ENCODE measurements at regions not wholly inside any gene's neighbourhood (a gene's known extent, or its start where the extent isn't known, plus 50 kb on each side); places are given as distances from the start of the nearest gene placed in this dataset.

DNA sequence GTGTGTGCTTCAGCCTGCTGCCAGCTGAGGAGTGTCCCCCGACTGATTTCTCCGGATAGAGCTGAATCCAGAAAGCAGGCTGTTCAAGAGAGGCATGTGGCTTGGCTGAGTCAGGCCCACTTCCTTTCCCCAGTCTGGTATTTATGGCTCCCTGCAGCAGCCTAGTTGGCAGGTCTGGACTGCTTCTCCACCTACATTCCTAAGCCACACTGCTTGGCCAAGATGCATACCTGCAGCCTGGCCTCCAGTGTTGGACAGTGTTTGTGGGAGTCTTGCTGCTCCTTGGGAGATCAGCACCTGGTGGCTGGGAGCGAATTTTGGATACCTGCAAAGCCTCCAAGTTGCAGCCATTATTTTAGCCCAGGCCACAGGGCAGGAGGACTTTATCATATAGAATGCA, 670.8 kb downstream of the ACTL7B start:
- Histone ChIP-seq H3K9me3 (ENCODE audit: insufficient read depth, low read depth, low read length) (no peaks in the 10 kb centered on the region), H4K12ac (ENCODE audit: low read depth, low read length) (no peak overlapping the region), H3K79me2 (ENCODE audit: control insufficient read depth, insufficient read depth, low read length, poor library complexity) (no peaks in the 10 kb centered on the region), H2AFZ (ENCODE audit: insufficient read depth, low read length, poor library complexity) (no peak overlapping the region), H3K27ac (ENCODE audit: low read depth, low read length) (peak overlapping the region; percentile 42), H2BK12ac (ENCODE audit: low read length) (no peak overlapping the region), H3K79me1 (ENCODE audit: low read length) (peaks cover 8% of the 10 kb centered on the region), H2AK5ac (ENCODE audit: low read length) (no peak overlapping the region), H3K23ac (ENCODE audit: low read length) (no peak overlapping the region), H3K36me3 (ENCODE audit: control insufficient read depth in 1 of 2, insufficient read depth in 2 of 2, low read length in 2 of 2) (no peaks in the 10 kb centered on the region), H3K27me3 (ENCODE audit: insufficient read depth, low read length) (no peaks in the 10 kb centered on the region), H3K9ac (ENCODE audit: low read length) (no peak overlapping the region), H3K4me1 (ENCODE audit: control insufficient read depth in 1 of 2, insufficient read depth in 2 of 2, low read length in 2 of 2) (peaks cover 8 to 12% of the 10 kb centered on the region in 2 experiments), H3K4ac (ENCODE audit: low read depth, low read length) (no peak overlapping the region), H2BK120ac (ENCODE audit: insufficient read depth, low read length, poor library complexity) (no peak overlapping the region), H3K4me2 (ENCODE audit: low read length) (no peak overlapping the region), H3K14ac (ENCODE audit: low read length) (no peak overlapping the region), H2BK5ac (ENCODE audit: low read depth, low read length, poor library complexity) (peak overlapping the region; percentile 23), H3K18ac (ENCODE audit: low read length) (no peak overlapping the region), H4K8ac (ENCODE audit: low read depth, low read length) (no peak overlapping the region), H3K4me3 (ENCODE audit: low read depth, low read length) (no peak overlapping the region), H4K91ac (ENCODE audit: low read depth, low read length) (no peak overlapping the region)
- peak; percentile 72 to 79 for DNase-seq
- WGBS (ENCODE audit: extremely low coverage, insufficient coverage, insufficient read length) = no CpG with 5 or more reads among the region's 3 CpGs

GRCh38 chr9:108184009-108184408, 671.8 kb downstream of the ACTL7B start:
- H3K4me2 ChIP-seq (ENCODE audit: low read length) = no peak overlapping the region
- no peak overlapping the region for H2BK120ac ChIP-seq (ENCODE audit: insufficient read depth, low read length, poor library complexity)
- no CpG with 5 or more reads among the region's 3 CpGs for WGBS (ENCODE audit: extremely low coverage, insufficient coverage, insufficient read length)
- H2BK12ac ChIP-seq (ENCODE audit: low read length) = no peak overlapping the region
- H3K79me1 ChIP-seq (ENCODE audit: low read length) = peaks cover 8% of the 10 kb centered on the region
- H3K23ac ChIP-seq (ENCODE audit: low read length) = no peak overlapping the region
- no peak overlapping the region for H2BK5ac ChIP-seq (ENCODE audit: low read depth, low read length, poor library complexity)
- H4K8ac ChIP-seq (ENCODE audit: low read depth, low read length) = no peak overlapping the region
- H4K12ac ChIP-seq (ENCODE audit: low read depth, low read length) = no peak overlapping the region
- DNase-seq = no peak
- no peaks in the 10 kb centered on the region for H3K9me3 ChIP-seq (ENCODE audit: insufficient read depth, low read depth, low read length)
- H3K4me1 ChIP-seq (ENCODE audit: control insufficient read depth in 1 of 2, insufficient read depth in 2 of 2, low read length in 2 of 2) = peaks cover 8 to 12% of the 10 kb centered on the region in 2 experiments
- H3K4me3 ChIP-seq (ENCODE audit: low read depth, low read length) = no peak overlapping the region
- no peak overlapping the region for H4K91ac ChIP-seq (ENCODE audit: low read depth, low read length)
- H3K27ac ChIP-seq (ENCODE audit: low read depth, low read length) = no peak overlapping the region
- no peak overlapping the region for H3K9ac ChIP-seq (ENCODE audit: low read length)
- no peak overlapping the region for H2AK5ac ChIP-seq (ENCODE audit: low read length)
- H3K14ac ChIP-seq (ENCODE audit: low read length) = no peak overlapping the region
- H2AFZ ChIP-seq (ENCODE audit: insufficient read depth, low read length, poor library complexity) = no peak overlapping the region
- no peaks in the 10 kb centered on the region for H3K36me3 ChIP-seq (ENCODE audit: control insufficient read depth in 1 of 2, insufficient read depth in 2 of 2, low read length in 2 of 2)
- H3K18ac ChIP-seq (ENCODE audit: low read length) = no peak overlapping the region
- H3K27me3 ChIP-seq (ENCODE audit: insufficient read depth, low read length) = no peaks in the 10 kb centered on the region
- no peak overlapping the region for H3K4ac ChIP-seq (ENCODE audit: low read depth, low read length)
- no peaks in the 10 kb centered on the region for H3K79me2 ChIP-seq (ENCODE audit: control insufficient read depth, insufficient read depth, low read length, poor library complexity)

DNA sequence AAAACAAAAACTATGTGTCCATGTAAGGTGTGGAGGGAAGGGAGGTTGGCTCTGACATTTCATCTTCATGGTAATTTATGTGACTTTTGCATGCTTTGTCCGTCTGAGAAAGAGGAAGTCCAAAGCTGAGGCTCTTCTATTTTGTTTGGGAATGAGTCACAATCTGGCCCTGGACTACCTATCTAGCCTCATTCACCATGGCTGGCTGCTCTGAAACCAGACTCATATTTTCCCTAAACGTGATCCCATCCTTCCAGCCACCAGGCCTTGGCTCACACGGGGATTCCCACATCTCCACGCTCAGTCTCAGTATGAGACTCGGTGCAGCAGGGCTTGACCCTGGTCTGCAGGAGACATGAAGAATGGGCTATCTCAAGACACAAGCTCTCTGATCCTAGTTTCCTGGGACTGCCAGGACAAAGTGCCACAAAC, 672.8 kb downstream of the ACTL7B start:
- Histone ChIP-seq H3K18ac (ENCODE audit: low read length) (no peak overlapping the region), H3K79me1 (ENCODE audit: low read length) (peaks cover 8% of the 10 kb centered on the region), H3K9ac (ENCODE audit: low read length) (no peak overlapping the region), H2BK120ac (ENCODE audit: insufficient read depth, low read length, poor library complexity) (no peak overlapping the region), H3K36me3 (ENCODE audit: control insufficient read depth in 1 of 2, insufficient read depth in 2 of 2, low read length in 2 of 2) (no peaks in the 10 kb centered on the region), H3K4me3 (ENCODE audit: low read depth, low read length) (no peak overlapping the region), H4K12ac (ENCODE audit: low read depth, low read length) (no peak overlapping the region), H2BK12ac (ENCODE audit: low read length) (peak overlapping the region; percentile 56), H3K14ac (ENCODE audit: low read length) (peak overlapping the region; percentile 53), H2BK5ac (ENCODE audit: low read depth, low read length, poor library complexity) (no peak overlapping the region), H3K9me3 (ENCODE audit: insufficient read depth, low read depth, low read length) (no peaks in the 10 kb centered on the region), H2AFZ (ENCODE audit: insufficient read depth, low read length, poor library complexity) (no peak overlapping the region), H3K4me1 (ENCODE audit: control insufficient read depth in 1 of 2, insufficient read depth in 2 of 2, low read length in 2 of 2) (peaks cover 8 to 12% of the 10 kb centered on the region in 2 experiments), H3K4me2 (ENCODE audit: low read length) (no peak overlapping the region), H2AK5ac (ENCODE audit: low read length) (no peak overlapping the region), H3K23ac (ENCODE audit: low read length) (no peak overlapping the region), H3K4ac (ENCODE audit: low read depth, low read length) (no peak overlapping the region), H3K27ac (ENCODE audit: low read depth, low read length) (no peak overlapping the region), H3K79me2 (ENCODE audit: control insufficient read depth, insufficient read depth, low read length, poor library complexity) (no peaks in the 10 kb centered on the region), H3K27me3 (ENCODE audit: insufficient read depth, low read length) (no peaks in the 10 kb centered on the region), H4K8ac (ENCODE audit: low read depth, low read length) (no peak overlapping the region), H4K91ac (ENCODE audit: low read depth, low read length) (peak overlapping the region; percentile 33)
- DNase-seq = no peak
- WGBS (ENCODE audit: extremely low coverage, insufficient coverage, insufficient read length) = no CpG with 5 or more reads among the region's 5 CpGs

DNA sequence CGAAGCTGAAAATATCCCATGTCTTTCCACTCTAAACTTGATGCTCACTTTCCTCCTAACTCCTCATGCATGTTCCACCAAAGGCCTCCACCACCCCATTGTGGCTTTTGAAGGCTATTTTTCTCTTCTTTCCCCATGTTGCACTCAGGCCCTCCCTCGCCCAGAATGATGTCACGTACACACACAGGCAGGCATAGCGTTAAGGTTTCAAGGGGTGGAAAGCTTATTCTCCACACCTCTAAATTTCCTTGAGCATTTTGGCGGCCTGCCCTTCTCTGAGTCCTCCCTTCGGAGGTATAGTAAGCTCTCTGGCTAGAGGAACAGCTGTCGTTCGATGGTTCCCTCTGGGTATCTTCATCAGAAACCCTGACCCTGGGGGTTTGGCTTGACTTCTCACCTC, 673.5 kb downstream of the ACTL7B start:
- no peak overlapping the region for H4K8ac ChIP-seq (ENCODE audit: low read depth, low read length)
- H2BK5ac ChIP-seq (ENCODE audit: low read depth, low read length, poor library complexity) = no peak overlapping the region
- H4K91ac ChIP-seq (ENCODE audit: low read depth, low read length) = no peak overlapping the region
- no peaks in the 10 kb centered on the region for H3K79me2 ChIP-seq (ENCODE audit: control insufficient read depth, insufficient read depth, low read length, poor library complexity)
- H3K18ac ChIP-seq (ENCODE audit: low read length) = no peak overlapping the region
- no peak overlapping the region for H3K4me3 ChIP-seq (ENCODE audit: low read depth, low read length)
- H2AFZ ChIP-seq (ENCODE audit: insufficient read depth, low read length, poor library complexity) = no peak overlapping the region
- peaks cover 8% of the 10 kb centered on the region for H3K79me1 ChIP-seq (ENCODE audit: low read length)
- no CpG with 5 or more reads among the region's 8 CpGs for WGBS (ENCODE audit: extremely low coverage, insufficient coverage, insufficient read length)
- H3K14ac ChIP-seq (ENCODE audit: low read length) = no peak overlapping the region
- no peaks in the 10 kb centered on the region for H3K27me3 ChIP-seq (ENCODE audit: insufficient read depth, low read length)
- no peak overlapping the region for H2BK12ac ChIP-seq (ENCODE audit: low read length)
- no peak for DNase-seq
- H3K36me3 ChIP-seq (ENCODE audit: control insufficient read depth in 1 of 2, insufficient read depth in 2 of 2, low read length in 2 of 2) = no peaks in the 10 kb centered on the region
- H3K9ac ChIP-seq (ENCODE audit: low read length) = no peak overlapping the region
- no peak overlapping the region for H3K4me2 ChIP-seq (ENCODE audit: low read length)
- H3K9me3 ChIP-seq (ENCODE audit: insufficient read depth, low read depth, low read length) = no peaks in the 10 kb centered on the region
- no peak overlapping the region for H4K12ac ChIP-seq (ENCODE audit: low read depth, low read length)
- H3K23ac ChIP-seq (ENCODE audit: low read length) = no peak overlapping the region
- no peak overlapping the region for H2AK5ac ChIP-seq (ENCODE audit: low read length)
- no peak overlapping the region for H3K4ac ChIP-seq (ENCODE audit: low read depth, low read length)
- no peak overlapping the region for H3K27ac ChIP-seq (ENCODE audit: low read depth, low read length)
- no peak overlapping the region for H2BK120ac ChIP-seq (ENCODE audit: insufficient read depth, low read length, poor library complexity)
- H3K4me1 ChIP-seq (ENCODE audit: control insufficient read depth in 1 of 2, insufficient read depth in 2 of 2, low read length in 2 of 2) = peaks cover 8 to 12% of the 10 kb centered on the region in 2 experiments
